ENCODE measurements at regions not wholly inside any gene's neighbourhood (a gene's known extent, or its start where the extent isn't known, plus 50 kb on each side); places are given as distances from the start of the nearest gene placed in this dataset.
A peak's percentile ranks its signal among the peaks of the same experiment; 100 is the strongest.

GRCh38 chr5:114053372-114053771, 308.5 kb upstream of the KCNN2 start:
- Histone ChIP-seq H3K4me1 (ENCODE audit: insufficient read depth, low read length) (peaks cover 16% of the 10 kb centered on the region), H3K9me3 (ENCODE audit: insufficient read depth, low read depth, low read length) (no peaks in the 10 kb centered on the region), H3K9ac (ENCODE audit: low read depth, low read length) (no peak overlapping the region), H3K27me3 (ENCODE audit: insufficient read depth, low read length) (peaks cover 50% of the 10 kb centered on the region), H3K4me3 (ENCODE audit: low read length) (no peak overlapping the region), H3K36me3 (ENCODE audit: insufficient read depth, low read length) (no peaks in the 10 kb centered on the region), H3K27ac (ENCODE audit: low read depth, low read length) (no peak overlapping the region)
- WGBS: 95% methylated on average over 4 of the region's 4 CpGs

GRCh38 chr5:114054594-114054993, 307.3 kb upstream of the KCNN2 start:
- Histone ChIP-seq H3K27ac (ENCODE audit: low read depth, low read length) (no peak overlapping the region), H3K4me3 (ENCODE audit: low read length) (peak overlapping the region; percentile 64), H3K9me3 (ENCODE audit: insufficient read depth, low read depth, low read length) (no peaks in the 10 kb centered on the region), H3K36me3 (ENCODE audit: insufficient read depth, low read length) (no peaks in the 10 kb centered on the region), H3K27me3 (ENCODE audit: insufficient read depth, low read length) (peaks cover 55% of the 10 kb centered on the region), H3K9ac (ENCODE audit: low read depth, low read length) (0 out of 2 replicates have a peak overlapping the region, but pooled peaks have one; percentile 50), H3K4me1 (ENCODE audit: insufficient read depth, low read length) (peaks cover 16% of the 10 kb centered on the region)
- WGBS: 67% methylated on average over 3 of the region's 3 CpGs

- no peaks in the 10 kb centered on the region for H3K36me3 ChIP-seq (ENCODE audit: insufficient read depth, low read length)
- peak overlapping the region; percentile 64 for H3K4me3 ChIP-seq (ENCODE audit: low read length)
- WGBS: under 1% methylated on average over 60 of the region's 60 CpGs
- H3K9ac ChIP-seq (ENCODE audit: low read depth, low read length): peak overlapping the region; percentile 50; the same call in 1 of the 2 replicates
- no peaks in the 10 kb centered on the region for H3K9me3 ChIP-seq (ENCODE audit: insufficient read depth, low read depth, low read length)
- H3K27ac ChIP-seq (ENCODE audit: low read depth, low read length): no peak overlapping the region
- peaks cover 55% of the 10 kb centered on the region for H3K27me3 ChIP-seq (ENCODE audit: insufficient read depth, low read length)
- peaks cover 16% of the 10 kb centered on the region for H3K4me1 ChIP-seq (ENCODE audit: insufficient read depth, low read length)
Measured at GRCh38 chr5:114055318-114056184, 306.3 kb upstream of the KCNN2 start.

DNA sequence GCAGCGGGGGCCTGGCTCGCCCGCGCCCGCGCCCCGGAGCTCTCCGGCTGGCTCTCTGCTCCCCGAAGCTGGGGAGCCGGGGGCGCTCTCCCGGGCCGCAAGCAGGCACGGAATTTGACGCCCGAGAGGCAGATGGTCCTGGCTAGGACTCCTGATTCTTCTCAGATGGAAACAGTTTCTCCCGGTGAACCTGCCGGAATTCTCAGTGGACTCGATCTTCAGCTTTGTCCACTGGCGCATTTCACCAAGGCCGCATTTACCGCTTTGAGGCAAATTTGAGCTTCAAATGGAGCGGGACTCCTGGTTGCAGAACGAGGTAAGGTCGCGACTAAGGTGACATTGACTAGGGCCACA, 305.7 kb upstream of the KCNN2 start:
- Histone ChIP-seq H3K27me3 (ENCODE audit: insufficient read depth, low read length) (peaks cover 55% of the 10 kb centered on the region), H3K4me3 (ENCODE audit: low read length) (peak overlapping the region; percentile 64)
- 6% methylated on average over 26 of the region's 26 CpGs for WGBS

DNA sequence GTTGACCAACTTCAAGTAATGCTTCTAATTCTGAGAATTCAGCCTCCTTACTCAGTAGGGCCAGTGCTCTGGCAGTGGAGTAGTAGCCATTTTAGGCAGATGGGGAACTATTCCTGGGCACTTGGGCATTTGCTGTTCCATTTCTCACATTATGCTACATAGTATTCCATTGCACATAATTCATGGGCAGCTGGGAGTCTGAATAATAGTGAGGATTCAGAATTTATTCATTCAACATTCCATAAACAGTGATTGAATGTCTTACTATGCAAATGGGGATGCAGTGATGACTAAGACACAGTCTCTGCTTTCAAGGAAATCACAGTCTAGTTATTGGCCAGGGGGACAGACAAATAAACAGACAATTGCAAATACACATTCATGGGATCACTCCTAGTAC, 301.0 kb upstream of the KCNN2 start:
- H3K9me3 ChIP-seq (ENCODE audit: insufficient read depth, low read depth, low read length): no peaks in the 10 kb centered on the region
- peaks cover 29% of the 10 kb centered on the region for H3K27me3 ChIP-seq (ENCODE audit: insufficient read depth, low read length)
- H3K4me1 ChIP-seq (ENCODE audit: insufficient read depth, low read length): peaks cover 15% of the 10 kb centered on the region
- H3K36me3 ChIP-seq (ENCODE audit: insufficient read depth, low read length): no peaks in the 10 kb centered on the region
- no peak overlapping the region for H3K4me3 ChIP-seq (ENCODE audit: low read length)
- H3K27ac ChIP-seq (ENCODE audit: low read depth, low read length): no peak overlapping the region
- no peak overlapping the region for H3K9ac ChIP-seq (ENCODE audit: low read depth, low read length)

More for the DNA sequence above, 305.7 kb upstream of the KCNN2 start:
- no peak overlapping the region for H3K27ac ChIP-seq (ENCODE audit: low read depth, low read length)
- no peaks in the 10 kb centered on the region for H3K36me3 ChIP-seq (ENCODE audit: insufficient read depth, low read length)
- H3K9me3 ChIP-seq (ENCODE audit: insufficient read depth, low read depth, low read length): no peaks in the 10 kb centered on the region
- H3K4me1 ChIP-seq (ENCODE audit: insufficient read depth, low read length): peaks cover 16% of the 10 kb centered on the region
- 0 out of 2 replicates have a peak overlapping the region, but pooled peaks have one; percentile 35 for H3K9ac ChIP-seq (ENCODE audit: low read depth, low read length)

DNA sequence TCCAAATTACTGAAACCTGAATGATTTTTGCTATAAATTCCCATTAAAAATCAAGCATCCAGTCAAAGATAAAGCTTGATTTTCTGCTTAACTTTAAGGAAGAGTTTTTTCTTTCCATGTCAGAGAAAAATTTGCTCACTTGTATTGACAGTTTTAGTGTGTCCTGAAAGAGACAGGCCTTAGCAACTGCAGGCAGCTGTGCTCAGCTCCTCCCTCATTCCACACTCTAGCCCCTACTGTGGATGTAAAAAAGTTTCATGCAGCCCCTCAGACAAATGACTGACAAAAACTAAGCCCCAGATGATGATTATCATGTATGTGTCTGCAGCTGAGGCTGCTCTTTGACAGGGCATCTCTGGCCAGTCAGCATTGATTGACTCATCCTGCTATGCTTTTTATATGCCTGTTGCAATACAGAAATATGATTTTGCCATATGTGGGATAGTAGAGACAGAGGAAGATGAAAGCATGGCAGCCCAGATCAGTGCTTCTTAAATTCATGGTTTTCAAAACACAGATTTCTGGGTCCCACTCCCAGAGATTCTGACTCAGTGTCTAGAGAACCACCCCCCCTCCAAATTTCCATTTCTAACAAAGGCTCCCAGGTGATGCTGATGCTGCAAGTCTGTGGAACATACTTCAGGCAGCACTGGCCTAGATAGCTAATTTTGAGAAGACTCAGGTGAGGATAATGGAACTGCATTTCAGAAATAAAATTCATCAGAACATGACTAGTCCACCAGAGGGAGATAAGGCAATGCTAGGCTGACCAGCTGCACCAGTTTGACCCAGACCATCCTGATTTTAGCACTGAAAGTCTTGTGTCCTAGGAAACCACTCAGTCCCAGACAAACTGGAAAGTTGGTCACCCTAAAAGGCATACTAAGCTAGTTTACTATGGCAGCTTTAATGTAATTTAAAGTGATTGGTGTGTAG, 298.7 kb upstream of the KCNN2 start:
- Histone ChIP-seq H3K27me3 (ENCODE audit: insufficient read depth, low read length) (0 out of 2 replicates have a peak, but pooled peaks cover 7% of the 10 kb centered on the region), H3K27ac (ENCODE audit: low read depth, low read length) (no peak overlapping the region), H3K4me1 (ENCODE audit: insufficient read depth, low read length) (peaks cover 15% of the 10 kb centered on the region), H3K9me3 (ENCODE audit: insufficient read depth, low read depth, low read length) (no peaks in the 10 kb centered on the region), H3K36me3 (ENCODE audit: insufficient read depth, low read length) (no peaks in the 10 kb centered on the region), H3K9ac (ENCODE audit: low read depth, low read length) (no peak overlapping the region), H3K4me3 (ENCODE audit: low read length) (no peak overlapping the region)

DNA sequence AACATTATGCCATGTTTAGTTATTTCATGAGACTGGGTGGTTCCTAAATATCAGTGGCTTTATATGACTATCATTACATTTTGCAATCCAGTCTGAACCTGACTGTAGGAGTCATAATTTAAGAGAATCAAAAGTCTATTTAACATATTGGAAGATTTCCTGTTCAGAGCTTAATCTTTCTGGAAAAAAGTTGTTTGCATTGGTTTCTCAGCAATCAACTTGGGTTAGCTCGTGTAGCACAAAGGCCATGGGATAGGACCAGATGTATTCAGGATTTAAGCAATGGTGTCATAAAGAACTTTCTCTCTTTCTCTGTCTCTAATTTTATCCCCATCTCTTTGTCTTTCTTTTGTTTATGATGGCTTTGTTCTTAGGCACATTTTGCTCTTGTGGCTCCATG, 296.0 kb upstream of the KCNN2 start:
- H3K27me3 ChIP-seq (ENCODE audit: insufficient read depth, low read length): no peaks in the 10 kb centered on the region
- 77% methylated on average over 1 of the region's 1 CpG for WGBS
- peaks cover 15% of the 10 kb centered on the region for H3K4me1 ChIP-seq (ENCODE audit: insufficient read depth, low read length)
- no peak overlapping the region for H3K9ac ChIP-seq (ENCODE audit: low read depth, low read length)
- H3K27ac ChIP-seq (ENCODE audit: low read depth, low read length): no peak overlapping the region
- H3K9me3 ChIP-seq (ENCODE audit: insufficient read depth, low read depth, low read length): no peaks in the 10 kb centered on the region
- no peaks in the 10 kb centered on the region for H3K36me3 ChIP-seq (ENCODE audit: insufficient read depth, low read length)
- no peak overlapping the region for H3K4me3 ChIP-seq (ENCODE audit: low read length)

GRCh38 chr5:114070093-114070722, 291.7 kb upstream of the KCNN2 start:
- no peak overlapping the region for H3K9ac ChIP-seq (ENCODE audit: low read depth, low read length)
- no peaks in the 10 kb centered on the region for H3K4me1 ChIP-seq (ENCODE audit: insufficient read depth, low read length)
- H3K4me3 ChIP-seq (ENCODE audit: low read length): no peak overlapping the region
- WGBS: 68% methylated on average over 7 of the region's 7 CpGs
- no peaks in the 10 kb centered on the region for H3K36me3 ChIP-seq (ENCODE audit: insufficient read depth, low read length)
- H3K9me3 ChIP-seq (ENCODE audit: insufficient read depth, low read depth, low read length): no peaks in the 10 kb centered on the region
- no peaks in the 10 kb centered on the region for H3K27me3 ChIP-seq (ENCODE audit: insufficient read depth, low read length)
- no peak overlapping the region for H3K27ac ChIP-seq (ENCODE audit: low read depth, low read length)

GRCh38 chr5:114089259-114089658, 272.6 kb upstream of the KCNN2 start:
- WGBS: 69% methylated on average over 4 of the region's 4 CpGs
- no peaks in the 10 kb centered on the region for H3K36me3 ChIP-seq (ENCODE audit: insufficient read depth, low read length)
- H3K9ac ChIP-seq (ENCODE audit: low read depth, low read length): no peak overlapping the region
- H3K4me3 ChIP-seq (ENCODE audit: low read length): no peak overlapping the region
- no peaks in the 10 kb centered on the region for H3K27me3 ChIP-seq (ENCODE audit: insufficient read depth, low read length)
- no peaks in the 10 kb centered on the region for H3K4me1 ChIP-seq (ENCODE audit: insufficient read depth, low read length)
- no peak overlapping the region for H3K27ac ChIP-seq (ENCODE audit: low read depth, low read length)
- peaks cover 28% of the 10 kb centered on the region for H3K9me3 ChIP-seq (ENCODE audit: insufficient read depth, low read depth, low read length)

DNA sequence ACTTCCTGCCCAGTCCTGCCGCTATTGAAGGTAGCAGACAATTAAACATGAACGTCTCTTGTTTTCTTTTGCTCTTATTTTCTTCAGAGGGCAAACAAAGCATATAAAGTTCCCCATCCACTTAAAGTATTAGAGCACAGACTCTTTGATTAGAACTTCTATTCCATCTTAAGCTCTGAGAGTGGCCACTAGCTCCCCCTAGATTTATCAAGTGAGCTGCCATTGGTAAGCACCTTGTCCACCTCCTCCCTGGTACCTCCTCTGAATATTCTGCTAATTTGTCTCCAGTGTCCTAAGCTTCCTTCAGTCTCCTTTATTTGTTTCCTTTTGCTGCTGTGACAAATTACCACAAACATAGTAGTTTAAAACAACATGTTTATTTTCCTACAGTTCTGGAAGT, 264.3 kb upstream of the KCNN2 start:
- Histone ChIP-seq H3K27me3 (ENCODE audit: insufficient read depth, low read length) (no peaks in the 10 kb centered on the region), H3K4me1 (ENCODE audit: insufficient read depth, low read length) (no peaks in the 10 kb centered on the region), H3K27ac (ENCODE audit: low read depth, low read length) (no peak overlapping the region), H3K9ac (ENCODE audit: low read depth, low read length) (no peak overlapping the region), H3K36me3 (ENCODE audit: insufficient read depth, low read length) (no peaks in the 10 kb centered on the region), H3K9me3 (ENCODE audit: insufficient read depth, low read depth, low read length) (peaks cover 7% of the 10 kb centered on the region), H3K4me3 (ENCODE audit: low read length) (no peak overlapping the region)
- 96% methylated on average over 2 of the region's 2 CpGs for WGBS

GRCh38 chr5:114099161-114099560, 262.7 kb upstream of the KCNN2 start:
- H3K4me3 ChIP-seq (ENCODE audit: low read length): no peak overlapping the region
- 100% methylated on average over 1 of the region's 2 CpGs for WGBS
- H3K4me1 ChIP-seq (ENCODE audit: insufficient read depth, low read length): no peaks in the 10 kb centered on the region
- no peaks in the 10 kb centered on the region for H3K27me3 ChIP-seq (ENCODE audit: insufficient read depth, low read length)
- H3K9me3 ChIP-seq (ENCODE audit: insufficient read depth, low read depth, low read length): no peaks in the 10 kb centered on the region
- no peaks in the 10 kb centered on the region for H3K36me3 ChIP-seq (ENCODE audit: insufficient read depth, low read length)
- no peak overlapping the region for H3K9ac ChIP-seq (ENCODE audit: low read depth, low read length)
- H3K27ac ChIP-seq (ENCODE audit: low read depth, low read length): no peak overlapping the region
